ENCODE measurements at regions not wholly inside any gene's neighbourhood (a gene's known extent, or its start where the extent isn't known, plus 50 kb on each side); places are given as distances from the start of the nearest gene placed in this dataset.

GRCh38 chr10:45495438-45496152, 121.6 kb downstream of the ALOX5 start (continued):
- TF ChIP-seq DACH1 (IDR thresholded peaks at IDR 0.05; ENCODE audit: partially characterized antibody) (peak; percentile 86), ZNF518B (CRISPR knock-in tag; IDR thresholded peaks at IDR 0.05) (no peak), CTCFL (IDR thresholded peaks at IDR 0.05; ENCODE audit: borderline replicate concordance, insufficient read depth, low read depth, low read length, poor library complexity, severe bottlenecking) (no peak), UBTF (IDR thresholded peaks at IDR 0.05; ENCODE audit: borderline replicate concordance in 1 of 2, low read depth in 2 of 2, low read length in 2 of 2) (no peak), BDP1 (IDR thresholded peaks at IDR 0.05; ENCODE audit: insufficient read depth, insufficient read length) (no peak), KHSRP (IDR thresholded peaks at IDR 0.05) (peak; percentile 19; the same call in 1 of the 2 replicates), CBFA2T2 (conservative IDR thresholded peaks at IDR 0.05) (peak; percentile 47; the same call in 1 of the 2 replicates), ZBTB40 (IDR thresholded peaks at IDR 0.05) (peak; percentile 66), ZBTB40 (CRISPR knock-in tag; IDR thresholded peaks at IDR 0.05) (no peak), DIDO1 (tag; IDR thresholded peaks at IDR 0.05; ENCODE audit: low read depth) (no peak)

All from K562 (cell line).